Upper lobe of right lung (tissue), 1 donor: ENCODE measurements at regions not wholly inside any gene's neighbourhood (a gene's known extent, or its start where the extent isn't known, plus 50 kb on each side); places are given as distances from the start of the nearest gene placed in this dataset.
"Not testable (repeated sequence)": the region's sequence is repeated elsewhere in the genome, so short reads cannot be mapped to it uniquely, and the experiment has no call there.

Experiments used
- ATAC-seq: fragments of 200-7000 bp; cut with Tn5 transposase; one replicate; pipeline ENCODE4 v1.9.1; 2020; ENCODE audit warnings: mild to moderate bottlenecking, moderate library complexity
- DNase-seq: peaks from one replicate; pipeline ENCODE4 v3.0.0-alpha.2; 2020
- H3K27ac ChIP-seq: fragments of 200-600 bp; one replicate; pipeline ENCODE4 v1.8.0; 2022
- H3K27me3 ChIP-seq: fragments of 200-600 bp; one replicate; pipeline ENCODE4 v1.8.0; 2022; ENCODE audit warnings: mild to moderate bottlenecking
- H3K36me3 ChIP-seq: fragments of 200-600 bp; one replicate; pipeline ENCODE4 v1.8.0; 2022
- H3K4me1 ChIP-seq: fragments of 200-600 bp; one replicate; pipeline ENCODE4 v1.8.0; 2022
- H3K4me3 ChIP-seq: fragments of 200-600 bp; one replicate; pipeline ENCODE4 v1.8.0; 2022; ENCODE audit warnings: mild to moderate bottlenecking
- H3K9me3 ChIP-seq: fragments of 200-600 bp; one replicate; pipeline ENCODE4 v1.8.0; 2022
- intact Hi-C: fragments of 100-400 bp; cut with DNase I; formaldehyde crosslinking; loops from one replicate; pipeline ENCODE4 v1.11.0; 2022
- TF ChIP-seq, protein P1 (sequence below): fragments of 200-600 bp; IDR thresholded peaks from one replicate; pipeline ENCODE4 v1.8.0; 2022; ENCODE audit warnings: antibody characterized with exemption
- donor health status: DM: no; HTN: yes; CAD: no; lungs with severe emphysema.

GRCh38 chr6:153984811-153985210 is 54.2 kb upstream of the OPRM1 start:
- no peak overlapping the region for H3K4me3 ChIP-seq
- intact Hi-C loops: no loop called here
- H3K36me3 ChIP-seq: no peaks in the 10 kb centered on the region
- no peak overlapping the region for H3K27ac ChIP-seq
- DNase-seq (no peak), ATAC-seq (no peak)
- no peaks in the 10 kb centered on the region for H3K4me1 ChIP-seq
- H3K9me3 ChIP-seq: no peaks in the 10 kb centered on the region
- H3K27me3 ChIP-seq: no peaks in the 10 kb centered on the region
- TF ChIP-seq, protein P1, sequence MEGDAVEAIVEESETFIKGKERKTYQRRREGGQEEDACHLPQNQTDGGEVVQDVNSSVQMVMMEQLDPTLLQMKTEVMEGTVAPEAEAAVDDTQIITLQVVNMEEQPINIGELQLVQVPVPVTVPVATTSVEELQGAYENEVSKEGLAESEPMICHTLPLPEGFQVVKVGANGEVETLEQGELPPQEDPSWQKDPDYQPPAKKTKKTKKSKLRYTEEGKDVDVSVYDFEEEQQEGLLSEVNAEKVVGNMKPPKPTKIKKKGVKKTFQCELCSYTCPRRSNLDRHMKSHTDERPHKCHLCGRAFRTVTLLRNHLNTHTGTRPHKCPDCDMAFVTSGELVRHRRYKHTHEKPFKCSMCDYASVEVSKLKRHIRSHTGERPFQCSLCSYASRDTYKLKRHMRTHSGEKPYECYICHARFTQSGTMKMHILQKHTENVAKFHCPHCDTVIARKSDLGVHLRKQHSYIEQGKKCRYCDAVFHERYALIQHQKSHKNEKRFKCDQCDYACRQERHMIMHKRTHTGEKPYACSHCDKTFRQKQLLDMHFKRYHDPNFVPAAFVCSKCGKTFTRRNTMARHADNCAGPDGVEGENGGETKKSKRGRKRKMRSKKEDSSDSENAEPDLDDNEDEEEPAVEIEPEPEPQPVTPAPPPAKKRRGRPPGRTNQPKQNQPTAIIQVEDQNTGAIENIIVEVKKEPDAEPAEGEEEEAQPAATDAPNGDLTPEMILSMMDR: no peak

- DNase-seq (no peak), ATAC-seq (no peak)
- Histone ChIP-seq H3K27ac (no peak overlapping the region), H3K4me3 (no peak overlapping the region), H3K4me1 (no peaks in the 10 kb centered on the region), H3K36me3 (no peaks in the 10 kb centered on the region), H3K9me3 (no peaks in the 10 kb centered on the region), H3K27me3 (no peaks in the 10 kb centered on the region)
- intact Hi-C loops: no loop called here
- TF ChIP-seq, protein P1: no peak
Observed at GRCh38 chr6:153980171-153980570, 58.9 kb upstream of the OPRM1 start.

DNA sequence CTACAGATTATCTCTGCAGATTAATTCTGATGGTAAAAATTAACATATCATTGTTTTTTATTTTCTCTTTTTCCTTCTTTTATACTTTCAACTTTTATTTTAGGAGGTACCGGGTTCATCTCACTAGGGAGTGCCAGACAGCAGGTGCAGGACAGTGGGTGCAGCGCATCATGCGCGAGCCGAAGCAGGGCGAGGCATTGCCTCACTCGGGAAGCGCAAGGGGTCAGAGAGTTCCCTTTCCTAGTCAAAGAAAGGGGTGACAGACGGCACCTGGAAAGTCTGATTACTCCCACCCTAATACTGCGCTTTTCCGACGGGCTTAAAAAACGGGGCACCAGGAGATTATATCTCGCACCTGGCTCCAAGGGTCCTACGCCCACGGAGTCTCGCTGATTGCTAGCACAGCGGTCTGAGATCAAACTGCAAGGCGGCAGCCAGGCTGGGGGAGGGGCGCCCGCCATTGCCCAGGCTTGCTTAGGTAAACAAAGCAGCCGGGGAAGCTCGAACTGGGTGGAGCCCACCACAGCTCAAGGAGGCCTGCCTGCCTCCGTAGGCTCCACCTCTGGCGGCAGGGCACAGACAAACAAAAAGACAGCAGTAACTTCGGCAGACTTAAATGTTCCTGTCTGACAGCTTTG is 60.0 kb upstream of the OPRM1 start:
- H3K27me3 ChIP-seq, H3K4me1 ChIP-seq, H3K4me3 ChIP-seq, H3K36me3 ChIP-seq, DNase-seq, H3K9me3 ChIP-seq, H3K27ac ChIP-seq, intact Hi-C loops, ATAC-seq: not testable (repeated sequence)

- Histone ChIP-seq H3K36me3 (no peaks in the 10 kb centered on the region), H3K4me3 (no peak overlapping the region), H3K4me1 (no peaks in the 10 kb centered on the region), H3K27ac (no peak overlapping the region), H3K27me3 (no peaks in the 10 kb centered on the region), H3K9me3 (no peaks in the 10 kb centered on the region)
- DNase-seq (no peak), ATAC-seq (peak; percentile 85)
- TF ChIP-seq, protein P1: no peak
- intact Hi-C loops: no loop called here
Observed at GRCh38 chr6:153976921-153977693, 61.9 kb upstream of the OPRM1 start.

GRCh38 chr6:153966001-153966400 is 73.0 kb upstream of the OPRM1 start:
- intact Hi-C loops: no loop called here

DNA sequence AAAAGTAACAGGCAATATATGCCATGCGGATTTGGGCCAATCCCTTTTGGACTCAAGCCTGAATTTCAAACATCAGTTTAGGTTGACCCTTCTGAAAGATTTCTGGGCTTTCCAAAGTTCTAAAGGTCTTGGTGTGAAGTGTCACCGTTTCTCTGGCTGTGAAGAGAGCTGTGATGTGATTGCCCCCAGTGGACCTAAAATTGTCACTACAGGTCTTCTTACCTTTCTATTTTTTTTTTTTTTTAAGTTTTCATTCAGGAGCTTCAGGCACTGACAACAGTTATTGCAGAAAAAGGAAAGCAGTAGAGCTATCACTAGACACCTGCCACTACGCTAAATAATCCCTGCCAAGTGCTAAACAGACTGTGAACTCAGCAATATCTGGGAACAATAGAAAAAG is 75.7 kb upstream of the OPRM1 start:
- no peak for ATAC-seq
- no peaks in the 10 kb centered on the region for H3K9me3 ChIP-seq
- DNase-seq: no peak
- no peak overlapping the region for H3K4me3 ChIP-seq
- no peaks in the 10 kb centered on the region for H3K27me3 ChIP-seq
- intact Hi-C loops: no loop called here
- no peak overlapping the region for H3K27ac ChIP-seq
- no peaks in the 10 kb centered on the region for H3K4me1 ChIP-seq
- H3K36me3 ChIP-seq: no peaks in the 10 kb centered on the region
- TF ChIP-seq, protein P1: no peak

More at GRCh38 chr6:153966001-153966400, 73.0 kb upstream of the OPRM1 start:
- Histone ChIP-seq H3K9me3 (no peaks in the 10 kb centered on the region), H3K36me3 (no peaks in the 10 kb centered on the region), H3K27ac (no peak overlapping the region), H3K27me3 (no peaks in the 10 kb centered on the region), H3K4me1 (no peaks in the 10 kb centered on the region), H3K4me3 (no peak overlapping the region)
- ATAC-seq (no peak), DNase-seq (no peak)
- TF ChIP-seq, protein P1: no peak
